22Rv1 (cell line): ENCODE measurements at regions not wholly inside any gene's neighbourhood (a gene's known extent, or its start where the extent isn't known, plus 50 kb on each side); places are given as distances from the start of the nearest gene placed in this dataset.
"Not testable (repeated sequence)": the region's sequence is repeated elsewhere in the genome, so short reads cannot be mapped to it uniquely, and the experiment has no call there.

ENCODE experiments used
- ZFX ChIP-seq: fragments of 450-650 bp; IDR thresholded peaks from 2 replicates; pipeline ENCODE4 v1.6.1; 2017; ENCODE audit warnings: antibody characterized with exemption, borderline replicate concordance
- TF ChIP-seq, protein P1 (sequence below): fragments of 450-650 bp; IDR thresholded peaks from 2 replicates; pipeline ENCODE4 v1.5.1; 2017; ENCODE audit warnings: mild to moderate bottlenecking

DNA sequence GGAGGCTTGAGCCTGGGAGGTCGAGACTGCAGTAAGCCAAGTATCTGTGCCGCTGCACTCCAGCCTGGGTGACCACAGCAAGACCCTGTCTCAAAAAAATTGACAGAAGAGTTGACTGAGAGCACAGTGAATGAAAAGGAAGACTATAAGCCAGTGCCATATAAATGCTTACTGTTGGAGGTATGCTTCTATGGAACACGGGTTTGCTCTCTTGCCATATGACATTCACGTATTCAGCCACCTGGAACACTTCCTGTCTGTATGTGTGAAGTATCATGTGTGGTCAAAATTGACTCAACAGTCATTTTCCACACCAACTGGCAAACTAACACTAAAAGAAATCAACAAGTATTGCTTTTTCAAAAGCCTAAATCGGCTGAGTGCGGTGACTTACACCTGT is 71.1 kb upstream of the SPN start:
- TF ChIP-seq, protein P1, sequence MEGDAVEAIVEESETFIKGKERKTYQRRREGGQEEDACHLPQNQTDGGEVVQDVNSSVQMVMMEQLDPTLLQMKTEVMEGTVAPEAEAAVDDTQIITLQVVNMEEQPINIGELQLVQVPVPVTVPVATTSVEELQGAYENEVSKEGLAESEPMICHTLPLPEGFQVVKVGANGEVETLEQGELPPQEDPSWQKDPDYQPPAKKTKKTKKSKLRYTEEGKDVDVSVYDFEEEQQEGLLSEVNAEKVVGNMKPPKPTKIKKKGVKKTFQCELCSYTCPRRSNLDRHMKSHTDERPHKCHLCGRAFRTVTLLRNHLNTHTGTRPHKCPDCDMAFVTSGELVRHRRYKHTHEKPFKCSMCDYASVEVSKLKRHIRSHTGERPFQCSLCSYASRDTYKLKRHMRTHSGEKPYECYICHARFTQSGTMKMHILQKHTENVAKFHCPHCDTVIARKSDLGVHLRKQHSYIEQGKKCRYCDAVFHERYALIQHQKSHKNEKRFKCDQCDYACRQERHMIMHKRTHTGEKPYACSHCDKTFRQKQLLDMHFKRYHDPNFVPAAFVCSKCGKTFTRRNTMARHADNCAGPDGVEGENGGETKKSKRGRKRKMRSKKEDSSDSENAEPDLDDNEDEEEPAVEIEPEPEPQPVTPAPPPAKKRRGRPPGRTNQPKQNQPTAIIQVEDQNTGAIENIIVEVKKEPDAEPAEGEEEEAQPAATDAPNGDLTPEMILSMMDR = not testable (repeated sequence)
- TF ChIP-seq ZFX = not testable (repeated sequence)
